ENCODE measurements at regions not wholly inside any gene's neighbourhood (a gene's known extent, or its start where the extent isn't known, plus 50 kb on each side); places are given as distances from the start of the nearest gene placed in this dataset.
"Not testable (repeated sequence)": the region's sequence is repeated elsewhere in the genome, so short reads cannot be mapped to it uniquely, and the experiment has no call there.

DNA sequence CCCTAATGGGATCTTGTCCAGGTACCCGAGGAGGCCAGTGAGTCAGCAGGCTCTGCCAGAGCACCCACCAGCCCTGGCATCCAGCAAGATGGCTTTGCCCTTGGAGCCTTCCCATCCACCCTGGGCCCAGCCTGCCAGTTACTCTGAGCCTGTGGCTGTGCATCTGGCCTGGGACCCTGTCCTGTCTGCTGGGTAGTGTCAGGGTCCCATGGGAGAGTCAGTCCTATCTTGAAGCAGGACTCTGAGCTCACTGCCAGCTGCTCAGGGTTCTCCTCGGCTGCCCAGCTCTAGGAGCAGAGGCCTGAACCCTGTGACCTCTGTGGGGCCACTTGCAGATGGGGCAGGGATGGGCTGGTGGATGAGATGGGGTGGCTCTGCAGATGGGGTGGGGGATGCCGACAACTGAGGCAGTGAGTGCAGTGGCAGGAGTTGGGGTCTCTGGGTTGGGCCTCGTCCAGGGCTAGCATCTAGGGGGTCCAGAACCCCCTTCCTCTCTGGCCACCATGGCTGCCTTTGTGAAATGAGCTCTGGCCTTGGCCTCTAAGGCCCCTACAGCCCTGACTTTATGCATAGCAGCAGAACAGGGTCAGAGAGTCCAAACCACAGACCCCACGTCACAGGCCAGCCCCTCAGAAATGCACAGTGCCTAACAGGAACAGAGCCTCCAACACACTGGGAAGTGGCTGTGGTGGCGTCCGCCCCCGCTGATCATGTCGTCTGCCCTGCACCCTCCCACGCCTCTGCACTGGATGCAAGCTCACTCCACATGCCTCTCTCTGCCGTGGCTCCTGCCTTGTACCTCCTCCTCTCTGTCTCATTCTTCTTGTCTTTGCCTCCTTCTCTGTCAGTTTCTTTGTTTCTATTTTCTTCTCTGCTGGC lies 88.1 kb upstream of the RET start:
- no peak for DNase-seq

DNA sequence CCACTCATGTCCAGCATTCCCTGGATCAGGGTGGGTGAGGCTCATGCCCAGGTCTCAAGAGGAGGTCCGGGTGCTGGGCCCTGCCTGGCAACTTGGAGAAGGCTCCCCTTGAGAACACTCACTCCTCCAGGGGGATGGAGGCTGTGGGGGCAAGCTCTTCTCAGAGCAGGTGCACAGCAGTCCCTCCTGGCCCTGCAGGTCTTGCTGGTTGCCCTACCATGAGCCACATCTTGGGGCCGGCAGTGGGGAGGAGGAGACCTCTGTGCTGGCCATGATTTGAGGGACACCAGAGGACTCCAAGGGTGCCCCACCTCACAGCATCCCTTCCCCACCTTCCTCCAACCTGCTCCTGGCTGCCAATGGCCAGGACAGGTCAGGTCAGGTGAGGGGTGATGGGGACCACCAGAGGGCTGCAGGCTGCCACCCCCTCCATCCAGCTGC lies 87.4 kb upstream of the RET start:
- DNase-seq, result no peak

DNA sequence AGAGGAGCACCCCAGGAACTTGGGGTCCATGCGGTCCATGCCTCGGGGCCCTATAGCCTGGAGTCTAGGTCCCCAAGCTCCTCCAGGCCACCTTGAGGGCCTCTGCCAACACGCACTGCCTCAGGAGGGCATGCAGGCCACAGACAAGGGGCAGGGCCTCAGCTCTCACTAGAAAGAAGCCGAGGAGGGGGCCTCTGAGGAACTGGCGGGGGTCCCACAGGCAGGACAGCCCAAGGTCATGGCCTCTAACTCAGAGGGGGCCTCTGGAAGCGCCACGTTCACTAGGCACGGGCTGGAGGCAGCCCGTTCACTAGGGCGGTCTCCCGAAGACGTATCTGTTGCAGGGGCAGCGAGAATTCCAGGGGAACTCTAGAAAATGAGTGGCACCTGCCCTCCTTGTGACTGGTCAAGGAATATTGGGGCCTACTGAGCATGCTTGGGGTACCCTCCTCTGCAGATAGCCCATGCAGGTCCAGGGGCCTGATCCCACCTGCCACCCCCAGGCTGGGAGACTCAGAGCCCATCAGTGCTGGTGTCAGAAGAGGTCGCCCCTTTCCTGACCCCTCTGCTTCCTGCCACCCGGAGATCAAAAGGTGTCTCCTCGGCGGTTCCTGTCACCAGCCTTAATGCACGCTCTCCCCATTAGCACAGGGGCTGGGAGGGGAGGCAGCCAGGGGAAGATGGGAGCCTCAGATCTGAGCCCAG lies 86.7 kb upstream of the RET start:
- DNase-seq, result no peak

DNA sequence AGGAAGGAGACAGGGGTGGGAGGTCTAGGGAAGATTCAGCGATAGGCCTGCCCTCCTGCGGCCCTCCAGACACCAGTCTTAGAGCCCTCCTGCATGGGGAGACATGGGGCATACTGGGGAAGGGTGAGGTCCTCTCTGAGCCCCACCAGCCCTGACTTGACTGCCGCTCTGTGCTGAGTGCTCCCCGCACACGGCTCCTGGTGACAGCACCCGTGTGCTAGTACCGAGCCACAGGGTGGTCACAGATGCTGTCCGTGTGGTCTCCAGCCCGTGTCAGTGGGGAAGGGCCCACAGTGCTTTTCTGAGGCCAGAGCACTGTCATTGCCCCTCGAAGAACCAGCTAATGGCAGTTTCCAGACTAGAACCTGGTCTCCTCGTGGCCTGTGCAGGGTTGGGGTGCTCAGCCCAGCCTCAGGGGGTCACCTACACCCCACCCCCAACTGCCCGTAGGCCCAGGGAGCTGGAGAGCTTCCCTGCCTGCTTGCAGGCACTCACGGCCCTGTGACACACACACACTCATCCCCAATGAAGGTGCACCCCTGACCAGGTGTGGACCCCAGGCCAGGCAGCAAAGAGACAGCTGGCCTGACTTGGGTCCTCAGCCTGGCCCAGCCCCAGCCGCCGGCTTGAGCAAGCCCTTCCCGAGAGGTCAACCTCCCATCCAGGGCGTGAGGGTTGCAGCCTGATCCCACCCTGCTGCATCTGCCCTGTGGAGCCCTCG lies 86.0 kb upstream of the RET start:
- no peak for DNase-seq

DNA sequence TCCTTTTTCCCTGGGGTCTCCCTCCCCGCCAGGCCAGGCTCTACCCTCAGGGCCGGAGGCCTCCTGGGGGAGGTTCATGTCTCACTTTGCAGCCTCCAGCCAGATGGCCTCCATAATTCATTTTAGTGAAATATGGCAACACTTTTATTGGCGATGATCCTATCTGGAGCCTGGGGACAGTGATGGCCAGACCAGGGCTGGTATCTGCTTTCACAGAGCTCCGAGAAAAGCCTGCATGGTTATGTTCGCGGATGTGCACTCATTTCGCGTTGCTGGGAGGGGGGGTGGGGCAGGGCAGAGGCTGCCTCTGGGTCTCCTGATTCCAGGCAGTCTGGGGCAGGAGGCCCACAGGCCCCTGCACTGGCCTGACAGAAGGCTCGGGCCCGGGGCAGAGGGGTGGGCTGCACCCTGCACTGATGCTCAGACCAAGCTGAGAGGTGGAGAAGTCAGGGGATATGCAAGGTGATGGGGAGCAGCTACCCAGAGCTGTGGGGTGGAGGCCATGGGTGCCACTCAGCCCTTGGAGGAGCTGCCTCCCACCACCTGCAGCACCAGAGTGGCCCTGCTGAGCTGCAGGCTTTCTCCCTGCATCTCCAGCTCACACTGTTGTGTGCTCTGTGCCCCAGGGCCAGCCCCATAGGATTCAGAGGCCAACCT lies 85.3 kb upstream of the RET start:
- no peak for DNase-seq

DNA sequence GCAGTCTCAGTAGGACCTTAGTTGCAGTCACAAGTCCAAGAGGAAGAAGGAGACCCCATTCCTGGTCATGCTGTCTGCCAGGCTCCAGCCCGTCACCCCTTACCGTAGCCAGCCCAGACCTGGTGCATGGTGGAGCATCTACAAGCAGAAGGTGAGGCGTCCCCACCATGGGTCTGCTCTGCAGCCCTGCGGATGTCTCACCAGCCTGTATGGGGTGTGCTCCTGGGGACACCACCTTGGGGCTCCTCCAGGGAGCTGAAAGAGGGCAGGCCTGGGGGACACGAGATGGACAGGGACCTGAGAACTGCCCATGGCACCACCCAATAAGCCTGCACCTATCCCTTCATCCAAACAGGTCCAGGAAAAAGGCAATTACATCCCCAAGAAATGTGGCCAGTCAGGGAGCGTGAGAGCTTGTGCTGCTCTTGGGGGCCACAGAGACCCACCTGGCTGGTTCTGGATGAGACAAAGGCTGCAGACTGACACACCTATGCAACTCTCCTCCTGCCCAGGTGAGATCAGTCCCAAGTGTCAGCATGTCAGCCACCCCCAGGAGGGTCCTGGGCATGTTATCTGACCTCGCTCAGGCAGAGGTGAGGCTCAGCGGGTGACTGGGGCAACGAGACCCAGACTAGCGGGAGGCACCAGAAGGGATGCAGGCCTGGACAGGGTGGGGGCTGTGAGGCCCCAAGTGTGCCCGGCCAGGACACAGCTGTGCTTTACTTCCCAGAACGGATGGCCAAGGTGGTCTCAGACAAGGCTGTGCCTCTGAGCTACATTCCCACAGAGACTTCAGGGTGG lies 84.5 kb upstream of the RET start:
- DNase-seq, result no peak

DNA sequence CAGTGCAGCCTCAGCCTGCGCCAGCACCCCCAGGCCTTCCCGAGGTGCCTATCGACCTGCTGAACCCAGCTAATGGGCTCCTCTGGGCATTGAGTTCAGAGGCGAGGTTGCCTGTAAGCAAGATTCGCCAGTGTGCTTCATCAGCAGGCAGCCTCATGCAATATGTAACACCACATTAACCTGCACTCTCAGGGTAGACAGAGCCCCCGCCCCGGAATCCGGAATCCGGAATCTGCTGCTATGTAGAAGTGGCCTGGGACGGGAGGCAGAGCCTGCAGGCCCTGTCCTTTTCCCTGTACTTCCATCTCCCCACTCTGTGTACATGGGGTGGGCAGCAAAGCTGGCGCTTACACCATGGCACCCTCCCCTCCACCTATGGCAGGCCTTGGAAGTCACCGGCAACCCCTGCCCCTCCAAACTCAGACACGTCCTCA lies 83.9 kb upstream of the RET start:
- no peak for DNase-seq

DNA sequence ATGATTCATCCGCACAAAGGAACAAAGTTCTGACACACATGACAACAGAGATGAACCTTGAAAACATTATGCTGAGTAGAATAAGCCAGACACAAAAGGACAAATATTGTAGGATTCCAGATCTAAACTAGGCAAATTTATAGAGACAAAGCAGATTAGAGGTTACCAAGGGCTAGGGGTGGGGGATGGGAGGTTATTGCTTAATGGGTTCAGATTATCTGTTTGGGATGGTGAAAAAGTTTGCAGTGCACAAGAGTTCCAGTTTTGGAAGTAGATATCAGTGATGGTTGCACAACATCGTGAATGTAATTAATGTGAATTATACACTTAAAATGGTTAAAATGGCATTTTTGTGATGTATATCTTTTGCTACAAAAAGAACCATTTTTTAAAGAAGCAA lies 82.0 kb upstream of the RET start:
- DNase-seq, result not testable (repeated sequence)

DNA sequence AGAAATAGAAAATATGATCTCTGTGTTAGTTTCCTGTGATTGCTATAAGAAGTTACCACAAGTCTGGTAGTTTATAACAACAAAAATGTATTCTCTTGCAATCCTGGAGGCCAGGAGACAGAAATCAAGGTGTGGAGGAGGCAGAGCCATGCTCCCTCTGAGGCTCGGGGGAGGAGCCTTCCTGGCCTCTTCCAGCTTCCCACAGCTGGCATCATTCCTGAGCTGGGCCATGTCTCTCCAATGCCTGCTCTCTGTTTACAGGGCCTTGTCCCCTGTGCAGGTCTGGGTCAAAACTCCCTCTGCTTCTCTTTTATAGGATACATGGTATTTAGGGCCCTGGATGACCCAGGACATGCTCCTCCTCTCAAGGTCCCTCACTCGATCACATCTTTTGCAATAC lies 81.3 kb upstream of the RET start:
- DNase-seq, result no peak

DNA sequence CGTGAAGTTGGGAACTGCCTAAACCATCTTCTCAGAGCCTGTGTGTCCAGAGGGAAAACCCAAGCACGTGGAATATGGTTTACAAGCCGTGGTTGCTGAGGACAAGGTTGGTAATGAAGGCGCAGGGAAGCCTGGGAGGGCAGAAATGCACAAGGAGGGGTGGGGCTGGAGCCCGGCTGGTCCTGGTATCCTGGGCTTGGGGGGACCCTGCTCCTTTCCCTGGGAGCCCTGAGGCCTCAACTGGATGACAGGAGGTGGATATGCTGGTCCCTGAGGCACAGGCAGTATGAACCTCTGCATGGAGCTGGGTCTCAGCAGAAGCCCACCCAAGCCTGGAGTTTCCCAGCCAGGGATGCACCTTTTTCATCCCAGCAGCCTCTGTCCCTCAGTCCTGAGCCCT lies 80.3 kb upstream of the RET start:
- no peak for DNase-seq

DNA sequence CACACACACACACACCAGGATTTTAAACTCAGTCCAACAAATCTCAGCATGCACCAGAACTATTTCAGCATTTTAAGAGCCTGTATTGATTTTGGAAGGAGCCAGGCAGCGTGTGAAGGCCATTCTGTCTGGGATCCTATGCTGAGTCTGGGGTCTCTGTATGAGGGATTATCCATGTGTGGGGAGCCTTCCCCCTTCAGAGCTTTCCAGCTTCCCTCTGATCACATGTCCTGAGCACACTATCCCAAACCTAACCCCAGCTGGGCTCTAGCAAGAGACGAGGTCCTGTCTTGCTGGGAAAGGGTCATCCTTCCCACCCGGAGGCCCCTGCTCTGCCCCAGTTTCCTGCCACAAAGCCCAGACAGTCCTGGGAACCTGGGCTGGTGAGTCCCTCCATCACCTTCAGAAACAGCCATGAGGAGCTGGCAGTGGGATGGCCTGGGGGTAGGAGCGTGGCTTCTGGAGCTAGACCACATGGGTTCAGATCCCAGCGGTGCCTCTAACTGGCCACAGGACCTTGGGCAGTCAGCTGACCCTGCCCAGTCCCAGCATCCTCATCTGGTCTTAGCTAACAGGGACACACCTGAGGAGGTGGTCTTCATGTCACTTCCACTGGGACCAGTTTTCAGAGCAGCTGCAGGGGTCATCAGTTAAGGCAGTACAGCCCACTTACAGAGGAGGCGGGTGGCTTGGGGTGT lies 79.6 kb upstream of the RET start:
- no peak for DNase-seq

DNA sequence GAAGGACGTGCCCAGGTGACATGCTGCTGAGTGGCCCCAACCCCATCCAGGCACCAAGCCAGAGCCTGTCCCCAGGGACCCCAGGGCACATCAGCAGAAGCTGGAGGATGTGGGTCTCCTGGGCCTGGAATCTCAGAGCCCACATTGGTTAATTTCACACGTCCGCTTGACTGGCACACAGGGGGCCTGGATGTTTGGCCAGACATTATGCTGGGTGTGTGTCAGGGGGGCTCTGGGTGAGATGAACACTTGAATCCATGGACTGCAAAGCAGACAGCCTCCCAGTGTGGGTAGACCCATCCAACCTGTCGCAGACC lies 79.1 kb upstream of the RET start:
- DNase-seq, result no peak

DNA sequence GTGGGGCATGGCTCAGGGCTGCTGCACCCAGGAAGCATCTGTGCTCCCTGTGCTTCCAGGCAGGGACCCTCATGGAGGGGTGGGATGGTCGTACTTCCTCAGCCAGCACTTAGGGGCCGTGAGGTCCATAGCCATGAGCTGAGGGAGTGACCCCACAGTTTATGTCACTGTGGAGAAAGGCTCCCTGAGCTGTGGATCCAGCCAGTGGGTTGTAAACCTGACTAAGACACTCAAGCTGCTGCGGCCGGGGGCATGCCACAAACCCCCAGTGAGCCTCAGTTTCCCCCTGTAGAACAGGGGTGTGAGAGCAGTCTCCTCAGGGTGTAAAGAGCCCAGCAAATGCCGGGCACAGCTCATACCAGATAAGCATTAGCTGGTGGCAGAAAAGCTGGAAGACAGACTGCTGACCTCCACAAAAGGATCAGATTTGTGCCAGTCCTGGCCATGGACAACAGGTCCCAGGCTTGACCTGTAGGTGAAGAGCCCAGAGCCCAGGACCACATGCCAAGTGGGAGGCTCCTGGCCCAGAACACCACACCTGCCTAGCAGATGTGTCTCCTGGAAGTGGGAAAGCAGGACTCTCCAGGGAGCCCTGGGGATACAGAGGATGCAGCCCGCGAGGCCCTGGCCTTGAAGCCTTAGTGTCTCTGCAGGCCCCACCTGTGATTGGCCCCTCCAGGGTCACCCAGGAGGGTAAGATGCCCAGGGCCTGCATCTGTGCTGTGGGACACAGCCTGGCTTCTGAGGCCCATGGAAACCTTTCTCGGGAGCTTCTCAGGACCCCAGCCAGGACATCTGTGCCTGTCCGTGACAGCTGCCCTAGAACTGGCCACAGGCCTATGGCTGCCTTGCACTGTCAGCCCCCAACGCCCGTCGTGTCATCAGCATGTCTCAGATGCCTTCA lies 78.1 kb upstream of the RET start:
- no peak for DNase-seq

DNA sequence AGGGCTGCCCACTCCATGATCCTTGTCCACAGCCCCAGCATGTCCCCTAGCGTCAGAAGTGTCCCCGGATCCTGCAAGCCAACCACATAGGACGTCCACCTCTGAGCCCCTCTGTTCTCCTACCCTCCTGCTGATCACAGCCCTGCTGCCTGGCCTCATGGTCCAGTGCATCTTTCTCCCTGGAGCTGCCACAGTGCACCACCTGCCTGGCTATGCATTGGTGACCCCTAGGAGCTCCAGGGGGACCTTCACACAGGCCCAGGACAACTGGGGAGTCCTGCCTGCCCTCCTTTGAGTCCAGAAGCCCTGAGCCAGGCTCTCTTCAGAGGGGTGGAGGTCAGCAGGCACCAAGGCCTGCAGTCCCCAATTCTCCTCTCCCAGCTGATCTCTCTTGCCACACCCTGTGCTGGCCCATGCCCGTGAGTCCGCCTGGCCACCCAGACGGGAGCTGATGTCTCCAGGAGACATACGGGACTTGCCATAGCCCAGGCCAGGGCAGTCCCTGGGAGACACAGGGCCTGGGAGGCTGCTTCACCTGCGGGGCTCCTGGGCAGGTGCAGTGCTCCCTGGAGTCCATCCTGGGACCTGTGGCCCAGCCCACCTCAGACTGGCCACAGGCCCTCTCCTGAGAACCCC lies 77.4 kb upstream of the RET start:
- DNase-seq, result no peak

DNA sequence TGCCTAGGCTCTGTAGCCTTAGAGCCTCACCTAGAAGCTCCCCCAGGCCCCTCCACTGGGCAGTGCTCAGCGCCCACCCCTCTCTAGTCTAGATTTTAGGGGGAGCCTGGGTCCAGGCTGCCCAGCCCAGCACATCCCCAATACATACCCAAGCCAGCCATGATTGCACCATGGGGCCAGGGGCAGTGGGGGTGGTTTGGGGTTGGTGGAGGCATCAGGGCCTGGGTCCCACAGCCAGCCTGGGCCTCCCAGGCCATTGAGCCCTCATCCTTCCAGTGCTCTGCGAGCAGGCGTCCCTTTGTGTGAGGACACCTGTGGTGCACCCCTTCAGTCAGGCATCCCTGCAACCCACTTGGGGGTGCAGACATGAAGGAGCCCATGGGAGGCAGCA lies 76.9 kb upstream of the RET start:
- no peak for DNase-seq

DNA sequence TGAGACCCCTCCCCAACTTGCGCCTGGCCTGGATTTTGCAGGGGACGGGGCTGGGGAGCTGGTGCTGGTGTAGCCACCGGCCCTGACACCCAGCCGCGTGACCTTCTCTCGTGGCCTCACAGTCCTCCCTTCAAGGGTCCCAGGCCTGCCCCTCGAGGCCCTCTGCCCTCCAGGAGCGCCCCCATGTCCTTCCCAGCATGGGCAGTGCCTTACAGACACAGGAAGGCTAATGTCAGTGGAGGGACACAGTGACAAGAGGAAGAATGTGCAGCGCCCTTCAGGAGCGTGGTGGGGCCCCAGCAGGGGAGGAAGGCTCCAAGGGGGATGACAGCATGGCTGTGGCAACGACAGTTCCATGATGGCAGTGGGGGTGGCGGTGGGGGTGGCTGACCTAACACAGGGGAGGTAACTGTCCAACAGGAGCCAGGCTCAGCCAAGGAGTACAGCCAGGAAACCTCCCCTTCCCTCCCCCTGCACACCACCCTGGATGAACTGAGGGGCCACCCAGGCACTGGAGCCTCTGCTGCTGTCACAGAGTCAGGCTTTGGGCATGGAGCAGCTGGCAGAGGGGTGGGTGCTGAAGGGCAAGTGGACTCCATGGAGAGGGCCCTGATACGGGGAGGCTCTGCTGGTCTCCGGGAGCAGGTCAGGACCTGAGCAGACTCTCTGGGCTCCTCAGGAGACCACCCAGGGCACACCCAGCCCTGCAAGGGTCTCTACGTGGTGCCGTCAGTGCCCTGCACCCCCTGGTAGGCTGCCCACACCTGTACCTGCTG lies 76.0 kb upstream of the RET start:
- no peak for DNase-seq

DNA sequence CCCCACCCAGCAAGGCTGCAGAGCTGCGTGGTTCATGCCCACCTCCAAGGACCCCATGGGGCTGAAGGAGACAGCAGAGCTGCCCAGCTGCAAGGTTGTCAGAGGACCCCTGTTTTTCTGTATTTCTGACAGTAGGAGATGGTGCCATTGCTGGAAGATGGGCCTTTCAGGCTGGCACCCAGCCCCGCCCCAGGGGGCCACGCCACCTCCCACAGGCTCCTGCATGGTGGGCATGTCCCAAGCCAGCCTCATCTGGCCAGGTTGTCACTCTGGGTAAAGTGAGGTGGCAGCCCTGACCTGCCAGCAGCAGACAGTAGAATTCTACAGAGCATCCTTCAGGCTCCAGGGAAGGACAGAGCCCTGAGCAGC lies 75.5 kb upstream of the RET start:
- no peak for DNase-seq

DNA sequence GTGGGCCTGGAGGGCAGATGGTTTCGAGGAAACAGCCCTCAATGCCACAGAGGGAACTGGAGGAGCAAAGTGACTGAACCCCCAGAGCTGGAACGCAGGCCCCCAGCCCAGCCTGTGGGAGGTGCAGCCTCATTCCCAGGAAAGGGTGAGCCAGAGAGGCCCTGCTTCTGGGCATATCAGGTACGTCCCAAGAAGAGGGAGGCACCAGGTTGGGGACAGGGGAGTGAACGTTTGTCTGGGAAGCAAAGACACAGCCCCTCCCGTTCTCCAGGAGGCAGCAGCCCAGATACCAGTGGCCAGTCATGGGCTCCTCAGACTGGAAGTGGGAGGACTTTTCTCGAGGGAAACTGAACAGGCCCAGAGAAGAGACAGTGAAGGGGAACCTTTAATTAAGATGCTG lies 74.3 kb upstream of the RET start:
- no peak for DNase-seq

DNA sequence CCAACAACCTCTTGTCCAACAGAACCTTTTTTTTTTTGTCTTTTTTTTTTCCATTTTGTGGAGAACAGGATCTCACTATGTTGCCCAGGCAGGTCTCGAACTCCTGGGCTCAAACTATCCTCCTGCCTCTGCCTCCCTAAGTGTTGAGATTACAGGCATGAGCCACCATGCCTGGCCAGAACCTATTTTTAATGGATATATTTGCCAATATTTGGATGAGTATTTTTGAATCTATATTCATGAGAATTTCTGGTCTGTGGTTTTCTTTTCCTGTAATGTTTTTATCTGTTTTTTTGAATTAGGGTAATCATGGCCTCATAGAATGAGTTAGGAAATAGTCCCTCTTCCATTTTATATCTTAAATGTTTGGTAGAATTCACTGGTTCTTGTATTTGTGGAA lies 70.4 kb upstream of the RET start:
- DNase-seq, result no peak

DNA sequence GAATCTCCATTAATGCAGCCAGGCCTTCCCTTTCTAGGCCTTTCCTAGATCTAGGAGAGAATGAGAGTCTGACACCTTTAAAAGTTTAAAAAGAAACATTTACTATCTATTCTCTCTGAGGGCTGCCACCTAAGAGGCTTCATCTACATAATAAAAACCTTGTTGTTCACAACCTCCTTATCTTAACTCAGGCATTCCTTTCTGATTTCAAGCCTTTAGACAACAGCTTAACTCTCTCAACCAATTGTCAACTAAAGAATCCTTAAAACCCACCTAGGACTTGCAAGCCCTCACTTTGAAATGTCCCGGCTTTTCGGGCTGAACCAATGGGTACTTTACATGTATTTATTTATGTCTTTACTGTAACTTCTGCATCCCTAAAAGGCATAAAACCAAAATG lies 64.3 kb upstream of the RET start:
- DNase-seq, result no peak

Measured in kidney glomerular epithelial cell (primary cell).